ENCODE measurements at regions not wholly inside any gene's neighbourhood (a gene's known extent, or its start where the extent isn't known, plus 50 kb on each side); places are given as distances from the start of the nearest gene placed in this dataset.

DNA sequence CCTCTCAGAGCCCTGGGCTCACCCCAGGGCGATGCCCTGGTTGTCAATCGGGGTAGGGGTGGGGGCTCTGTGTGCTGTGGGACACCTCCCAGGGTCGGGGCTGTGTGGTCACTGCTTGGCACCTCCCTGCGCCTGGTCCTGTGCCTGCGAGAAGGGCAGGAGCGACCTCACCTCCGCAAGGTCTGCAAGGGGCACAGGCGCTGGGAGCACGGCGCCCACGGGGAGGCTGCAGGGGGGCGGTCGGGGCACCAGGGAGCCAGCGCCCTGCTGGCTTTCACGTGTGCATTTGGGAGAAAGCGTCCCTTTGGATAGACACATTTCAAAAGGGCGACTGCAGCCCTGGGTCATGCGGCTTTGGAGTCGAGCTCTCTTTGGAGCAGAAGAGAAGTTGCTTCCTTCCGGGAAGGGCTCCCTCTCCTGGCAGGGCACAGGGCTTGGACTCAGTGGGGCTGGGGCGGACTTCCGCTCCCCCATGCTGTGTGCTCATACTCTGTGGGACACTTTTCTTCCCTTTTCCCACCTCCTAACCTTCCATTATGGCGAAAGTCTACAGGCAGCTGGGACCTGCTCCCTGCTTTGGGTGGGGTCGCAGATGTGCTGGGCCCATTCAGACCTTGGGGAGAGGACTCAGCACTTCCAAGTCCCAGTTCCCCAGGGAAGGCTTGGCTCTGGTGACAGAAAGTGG, 52.9 kb upstream of the SLC28A3 start:
- H3K27me3 ChIP-seq (ENCODE audit: control insufficient read depth in 1 of 2, insufficient read depth in 2 of 2, low read length in 2 of 2) = peaks cover 0 to 3% of the 10 kb centered on the region in 2 donors
- H3K4me1 ChIP-seq (ENCODE audit: control insufficient read depth, insufficient read depth, low read length) = peaks cover 4% of the 10 kb centered on the region
- H3K4me3 ChIP-seq (ENCODE audit: low read length in 2 of 2) = no peak overlapping the region
- no peak overlapping the region for H3K27ac ChIP-seq (ENCODE audit: low read length)
- no peaks in the 10 kb centered on the region for H3K9me3 ChIP-seq (ENCODE audit: control insufficient read depth in 2 of 2, low read length in 2 of 2)
- H3K36me3 ChIP-seq (ENCODE audit: control insufficient read depth in 2 of 2, insufficient read depth in 2 of 2, low read length in 2 of 2) = no peaks in the 10 kb centered on the region
- H3K9ac ChIP-seq (ENCODE audit: low read length in 2 of 2) = no peak overlapping the region

DNA sequence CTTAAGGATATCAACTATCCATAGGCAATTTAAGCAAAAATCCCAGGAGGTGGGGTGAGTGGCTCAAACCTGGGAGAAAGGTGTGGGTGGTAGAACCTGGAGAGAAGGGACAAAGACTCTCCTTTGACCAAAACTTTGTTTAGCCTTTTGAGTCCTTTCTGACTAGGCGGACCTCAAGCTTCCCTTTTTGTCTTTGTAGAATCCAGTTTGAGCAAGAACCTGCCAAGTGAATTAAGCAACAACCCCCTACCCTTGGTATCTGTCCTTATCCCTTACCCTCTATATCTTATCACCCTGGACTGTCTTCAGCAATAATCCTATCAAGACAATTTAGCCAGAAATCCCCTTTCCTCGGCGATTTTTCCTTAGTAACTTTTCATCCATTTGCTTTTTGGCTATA, 53.5 kb upstream of the SLC28A3 start:
- H3K9ac ChIP-seq (ENCODE audit: low read length in 2 of 2) = no peak overlapping the region

DNA sequence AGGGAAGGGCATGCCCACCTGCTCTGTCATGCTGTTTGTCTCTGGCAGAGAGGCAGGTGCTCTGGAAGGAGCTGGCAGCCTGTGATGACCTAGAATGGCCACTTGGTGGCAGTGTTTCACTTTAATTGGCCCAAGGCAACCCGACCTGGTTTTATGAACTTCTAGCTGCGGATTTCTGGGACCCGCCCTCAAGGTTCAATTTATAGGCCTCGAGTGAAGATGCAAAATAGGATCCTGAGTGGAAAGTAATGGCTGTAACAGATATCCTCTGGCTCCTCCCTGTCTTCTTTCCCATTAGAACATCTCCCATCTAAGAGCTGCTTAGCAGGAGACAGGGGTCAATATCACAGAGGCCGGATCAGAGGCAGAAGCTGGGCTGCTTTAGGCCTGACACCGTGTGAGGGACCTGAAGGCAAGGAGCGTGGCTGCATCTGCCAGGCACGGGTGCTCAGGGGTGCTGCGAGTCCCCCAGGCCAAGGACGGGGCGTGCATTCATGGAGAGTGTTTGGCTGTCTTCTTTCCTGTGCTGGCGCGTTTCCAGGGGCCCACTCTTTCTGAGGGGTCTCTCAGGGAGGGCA, 56.7 kb upstream of the SLC28A3 start:
- H3K36me3 ChIP-seq (ENCODE audit: control insufficient read depth in 2 of 2, insufficient read depth in 2 of 2, low read length in 2 of 2) = no peaks in the 10 kb centered on the region
- no peak overlapping the region for H3K4me3 ChIP-seq (ENCODE audit: low read length in 2 of 2)
- H3K27ac ChIP-seq (ENCODE audit: low read length) = no peak overlapping the region

More for the DNA sequence above, 53.5 kb upstream of the SLC28A3 start:
- no peaks in the 10 kb centered on the region for H3K36me3 ChIP-seq (ENCODE audit: control insufficient read depth in 2 of 2, insufficient read depth in 2 of 2, low read length in 2 of 2)
- no peak overlapping the region for H3K4me3 ChIP-seq (ENCODE audit: low read length in 2 of 2)
- H3K27ac ChIP-seq (ENCODE audit: low read length) = no peak overlapping the region
- H3K4me1 ChIP-seq (ENCODE audit: control insufficient read depth, insufficient read depth, low read length) = peaks cover 4% of the 10 kb centered on the region
- no peaks in the 10 kb centered on the region for H3K9me3 ChIP-seq (ENCODE audit: control insufficient read depth in 2 of 2, low read length in 2 of 2)
- peaks cover 0 to 3% of the 10 kb centered on the region in 2 donors for H3K27me3 ChIP-seq (ENCODE audit: control insufficient read depth in 1 of 2, insufficient read depth in 2 of 2, low read length in 2 of 2)

DNA sequence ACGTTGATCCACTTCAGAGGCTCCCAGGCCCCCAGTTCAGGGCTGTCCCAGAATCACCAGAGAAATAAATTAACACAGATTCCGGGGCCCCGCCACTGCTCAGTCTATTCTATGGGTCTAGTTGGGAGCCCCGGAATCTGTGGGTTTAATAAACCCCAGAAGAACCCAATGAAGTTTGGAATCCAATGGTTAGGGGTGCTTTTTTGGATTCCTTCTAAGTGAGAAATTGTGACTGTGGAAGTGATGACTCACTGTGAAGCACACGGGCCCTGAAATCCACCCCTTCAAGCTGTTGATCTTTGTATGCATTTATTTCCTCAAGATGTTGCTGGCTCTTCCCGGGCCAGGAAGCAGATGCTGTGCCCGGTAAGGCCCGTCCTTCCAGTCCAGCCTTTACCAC, 57.3 kb upstream of the SLC28A3 start:
- H3K27ac ChIP-seq (ENCODE audit: low read length) = no peak overlapping the region
- H3K4me1 ChIP-seq (ENCODE audit: control insufficient read depth, insufficient read depth, low read length) = peaks cover 4% of the 10 kb centered on the region
- no peak overlapping the region for H3K9ac ChIP-seq (ENCODE audit: low read length in 2 of 2)
- H3K4me3 ChIP-seq (ENCODE audit: low read length in 2 of 2) = no peak overlapping the region
- no peaks in the 10 kb centered on the region for H3K9me3 ChIP-seq (ENCODE audit: control insufficient read depth in 2 of 2, low read length in 2 of 2)
- H3K27me3 ChIP-seq (ENCODE audit: control insufficient read depth in 1 of 2, insufficient read depth in 2 of 2, low read length in 2 of 2) = peaks cover 0 to 3% of the 10 kb centered on the region in 2 donors
- no peaks in the 10 kb centered on the region for H3K36me3 ChIP-seq (ENCODE audit: control insufficient read depth in 2 of 2, insufficient read depth in 2 of 2, low read length in 2 of 2)

More for the DNA sequence above, 56.7 kb upstream of the SLC28A3 start:
- Histone ChIP-seq H3K9ac (ENCODE audit: low read length in 2 of 2) (no peak overlapping the region), H3K27me3 (ENCODE audit: control insufficient read depth in 1 of 2, insufficient read depth in 2 of 2, low read length in 2 of 2) (peaks cover 0 to 3% of the 10 kb centered on the region in 2 donors), H3K4me1 (ENCODE audit: control insufficient read depth, insufficient read depth, low read length) (peaks cover 4% of the 10 kb centered on the region), H3K9me3 (ENCODE audit: control insufficient read depth in 2 of 2, low read length in 2 of 2) (no peaks in the 10 kb centered on the region)

DNA sequence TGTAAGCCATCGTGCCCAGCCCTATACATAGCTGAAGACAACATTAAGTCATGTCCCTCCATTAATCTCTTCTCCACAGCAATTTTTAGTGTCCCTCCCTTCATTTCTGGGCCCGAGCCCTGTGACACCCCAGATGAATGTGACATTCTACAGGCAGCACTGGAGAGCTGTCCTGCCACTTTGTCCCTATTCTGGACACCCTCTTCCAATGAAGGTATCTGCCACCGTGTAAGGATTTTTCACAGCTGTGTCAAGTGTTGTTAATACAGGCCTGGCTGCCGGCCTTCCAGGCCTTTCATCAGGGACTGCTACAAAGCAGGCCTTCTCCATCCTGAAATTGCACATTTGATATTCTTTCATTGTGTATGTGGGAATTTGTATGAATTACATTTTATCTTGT, 62.0 kb upstream of the SLC28A3 start:
- no peaks in the 10 kb centered on the region for H3K27me3 ChIP-seq (ENCODE audit: control insufficient read depth in 1 of 2, insufficient read depth in 2 of 2, low read length in 2 of 2)
- H3K4me3 ChIP-seq (ENCODE audit: low read length in 2 of 2) = no peak overlapping the region
- no peaks in the 10 kb centered on the region for H3K9me3 ChIP-seq (ENCODE audit: control insufficient read depth in 2 of 2, low read length in 2 of 2)
- H3K9ac ChIP-seq (ENCODE audit: low read length in 2 of 2) = no peak overlapping the region
- no peak overlapping the region for H3K27ac ChIP-seq (ENCODE audit: low read length)
- no peaks in the 10 kb centered on the region for H3K36me3 ChIP-seq (ENCODE audit: control insufficient read depth in 2 of 2, insufficient read depth in 2 of 2, low read length in 2 of 2)
- H3K4me1 ChIP-seq (ENCODE audit: control insufficient read depth, insufficient read depth, low read length) = peaks cover under 1% of the 10 kb centered on the region

DNA sequence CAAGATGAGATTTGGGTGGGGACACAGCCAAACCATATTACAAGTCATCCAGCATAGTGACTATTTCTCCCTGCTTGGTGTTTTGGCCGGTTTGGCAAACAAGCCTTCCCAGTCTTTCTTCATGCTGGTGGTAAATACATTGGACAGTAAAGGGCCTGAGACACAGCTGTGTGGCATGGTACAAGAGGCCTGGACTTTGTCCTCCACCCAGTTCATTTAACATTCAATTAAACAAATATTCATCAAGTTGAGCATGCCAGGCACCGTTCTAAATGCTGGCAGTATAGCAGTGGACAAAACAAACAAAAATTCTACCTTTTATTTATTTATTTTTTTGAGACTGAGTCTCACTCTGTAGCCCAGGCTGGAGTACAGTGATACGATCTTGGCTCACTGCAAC, 62.7 kb upstream of the SLC28A3 start:
- H3K27me3 ChIP-seq (ENCODE audit: control insufficient read depth in 1 of 2, insufficient read depth in 2 of 2, low read length in 2 of 2) = no peaks in the 10 kb centered on the region
- H3K9ac ChIP-seq (ENCODE audit: low read length in 2 of 2) = no peak overlapping the region
- no peaks in the 10 kb centered on the region for H3K9me3 ChIP-seq (ENCODE audit: control insufficient read depth in 2 of 2, low read length in 2 of 2)
- H3K4me1 ChIP-seq (ENCODE audit: control insufficient read depth, insufficient read depth, low read length) = no peaks in the 10 kb centered on the region
- no peak overlapping the region for H3K4me3 ChIP-seq (ENCODE audit: low read length in 2 of 2)
- H3K36me3 ChIP-seq (ENCODE audit: control insufficient read depth in 2 of 2, insufficient read depth in 2 of 2, low read length in 2 of 2) = no peaks in the 10 kb centered on the region
- no peak overlapping the region for H3K27ac ChIP-seq (ENCODE audit: low read length)

DNA sequence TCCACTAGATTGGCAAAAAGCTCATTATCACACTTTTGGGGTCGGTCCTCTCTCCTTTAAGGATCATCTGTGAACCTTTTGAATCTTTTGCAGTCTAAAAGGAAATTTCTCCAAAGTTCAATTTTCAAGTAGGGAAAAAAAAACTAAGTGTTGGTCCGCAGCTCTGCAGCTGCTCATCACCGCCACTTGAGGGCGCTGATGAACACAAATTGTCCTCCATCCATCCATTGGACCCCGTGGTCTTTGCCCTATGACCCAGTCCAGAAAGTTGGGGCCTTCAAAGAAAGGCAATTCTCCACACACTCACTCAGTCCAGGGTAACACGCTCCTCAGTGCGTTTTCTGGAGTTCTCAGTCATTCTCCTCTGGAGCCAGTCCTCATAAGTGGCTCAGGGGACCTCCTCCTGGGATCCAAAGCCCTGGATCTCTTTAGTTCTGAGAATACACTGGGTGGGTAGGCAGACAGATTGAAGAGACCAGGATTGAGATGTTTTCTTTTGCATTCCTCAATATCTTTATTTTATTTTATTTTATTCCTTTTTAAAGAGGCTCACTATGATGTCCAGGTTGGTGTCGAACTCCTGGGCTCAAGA, 63.6 kb upstream of the SLC28A3 start:
- Histone ChIP-seq H3K27me3 (ENCODE audit: control insufficient read depth in 1 of 2, insufficient read depth in 2 of 2, low read length in 2 of 2) (no peaks in the 10 kb centered on the region), H3K9me3 (ENCODE audit: control insufficient read depth in 2 of 2, low read length in 2 of 2) (no peaks in the 10 kb centered on the region), H3K27ac (ENCODE audit: low read length) (no peak overlapping the region), H3K4me3 (ENCODE audit: low read length in 2 of 2) (no peak overlapping the region), H3K36me3 (ENCODE audit: control insufficient read depth in 2 of 2, insufficient read depth in 2 of 2, low read length in 2 of 2) (no peaks in the 10 kb centered on the region), H3K4me1 (ENCODE audit: control insufficient read depth, insufficient read depth, low read length) (no peaks in the 10 kb centered on the region), H3K9ac (ENCODE audit: low read length in 2 of 2) (no peak overlapping the region)

DNA sequence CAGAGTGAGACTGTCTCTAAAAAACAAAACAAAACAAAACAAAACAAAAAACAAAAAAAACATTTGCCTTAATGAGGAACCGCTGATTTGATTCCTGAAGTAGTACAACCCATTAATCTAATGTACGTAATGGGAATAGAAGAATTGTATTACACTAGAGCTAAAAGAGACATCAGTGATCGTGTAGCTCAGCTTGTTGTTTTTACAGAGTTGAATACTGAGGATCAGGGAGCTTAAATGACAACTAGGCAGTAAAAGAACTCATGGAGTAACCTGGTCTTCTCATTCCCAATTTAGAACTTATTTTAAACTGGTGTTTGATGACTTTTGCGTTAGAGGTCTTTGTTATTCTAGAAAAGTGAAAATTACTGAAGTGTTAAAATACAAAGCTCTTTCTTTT, 65.1 kb upstream of the SLC28A3 start:
- no peaks in the 10 kb centered on the region for H3K36me3 ChIP-seq (ENCODE audit: control insufficient read depth in 2 of 2, insufficient read depth in 2 of 2, low read length in 2 of 2)
- no peak overlapping the region for H3K4me3 ChIP-seq (ENCODE audit: low read length in 2 of 2)
- H3K27ac ChIP-seq (ENCODE audit: low read length) = no peak overlapping the region
- no peaks in the 10 kb centered on the region for H3K4me1 ChIP-seq (ENCODE audit: control insufficient read depth, insufficient read depth, low read length)
- no peaks in the 10 kb centered on the region for H3K9me3 ChIP-seq (ENCODE audit: control insufficient read depth in 2 of 2, low read length in 2 of 2)
- no peaks in the 10 kb centered on the region for H3K27me3 ChIP-seq (ENCODE audit: control insufficient read depth in 1 of 2, insufficient read depth in 2 of 2, low read length in 2 of 2)
- no peak overlapping the region for H3K9ac ChIP-seq (ENCODE audit: low read length in 2 of 2)

DNA sequence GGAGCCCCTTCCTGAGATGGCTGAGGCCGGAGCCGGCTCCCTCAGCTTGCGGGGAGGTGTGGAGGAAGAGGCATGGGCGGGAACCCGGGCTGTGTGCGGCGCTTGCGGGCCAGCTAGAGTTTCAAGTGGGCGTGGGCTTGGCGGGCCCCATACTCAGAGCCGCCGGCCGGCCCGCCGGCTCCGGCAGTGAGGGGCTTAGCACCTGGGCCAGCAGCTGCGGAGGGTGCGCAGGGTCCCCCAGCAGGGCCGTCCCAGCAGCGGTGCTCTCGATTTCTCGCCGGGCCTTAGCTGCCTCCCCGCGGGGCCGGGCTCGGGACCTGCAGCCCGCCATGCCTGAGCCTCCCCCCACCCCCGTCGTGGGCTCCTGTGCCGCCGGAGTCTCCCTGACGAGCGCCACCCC, 67.9 kb upstream of the SLC28A3 start:
- no peak overlapping the region for H3K27ac ChIP-seq (ENCODE audit: low read length)
- no peaks in the 10 kb centered on the region for H3K9me3 ChIP-seq (ENCODE audit: control insufficient read depth in 2 of 2, low read length in 2 of 2)
- H3K27me3 ChIP-seq (ENCODE audit: control insufficient read depth in 1 of 2, insufficient read depth in 2 of 2, low read length in 2 of 2) = no peaks in the 10 kb centered on the region
- no peaks in the 10 kb centered on the region for H3K36me3 ChIP-seq (ENCODE audit: control insufficient read depth in 2 of 2, insufficient read depth in 2 of 2, low read length in 2 of 2)
- H3K4me1 ChIP-seq (ENCODE audit: control insufficient read depth, insufficient read depth, low read length) = no peaks in the 10 kb centered on the region
- H3K4me3 ChIP-seq (ENCODE audit: low read length in 2 of 2) = no peak overlapping the region
- no peak overlapping the region for H3K9ac ChIP-seq (ENCODE audit: low read length in 2 of 2)

DNA sequence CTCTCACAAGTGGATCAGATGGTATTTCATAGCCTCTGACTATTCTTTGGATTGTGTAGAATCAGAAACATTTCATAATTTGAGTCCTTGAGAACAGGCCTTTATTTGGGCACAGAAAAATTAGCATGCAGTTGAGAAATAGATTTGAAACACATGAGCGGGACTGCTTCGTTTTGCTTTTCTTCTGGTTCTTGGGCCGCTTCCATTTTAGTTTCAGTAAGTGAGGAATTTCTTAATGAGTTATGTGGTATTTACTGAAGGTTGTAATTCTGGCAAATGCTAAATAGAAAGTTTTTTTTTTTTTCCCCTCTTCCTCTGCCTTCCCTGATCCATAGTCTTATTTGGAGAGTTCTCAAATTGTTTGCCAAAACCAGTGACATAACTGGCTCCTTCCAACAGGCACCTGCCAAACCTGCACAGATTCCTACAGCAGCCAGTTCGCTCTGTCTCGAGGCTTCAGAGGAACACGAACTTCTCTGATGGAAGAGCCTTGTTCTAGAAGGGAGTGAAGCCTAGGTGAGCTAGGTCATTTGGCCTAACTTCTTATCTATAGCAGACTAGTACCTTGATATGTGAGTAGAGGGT, 71.2 kb upstream of the SLC28A3 start:
- Histone ChIP-seq H3K4me3 (ENCODE audit: low read length in 2 of 2) (no peak overlapping the region), H3K27ac (ENCODE audit: low read length) (no peak overlapping the region), H3K27me3 (ENCODE audit: control insufficient read depth in 1 of 2, insufficient read depth in 2 of 2, low read length in 2 of 2) (no peaks in the 10 kb centered on the region), H3K36me3 (ENCODE audit: control insufficient read depth in 2 of 2, insufficient read depth in 2 of 2, low read length in 2 of 2) (no peaks in the 10 kb centered on the region), H3K4me1 (ENCODE audit: control insufficient read depth, insufficient read depth, low read length) (no peaks in the 10 kb centered on the region), H3K9me3 (ENCODE audit: control insufficient read depth in 2 of 2, low read length in 2 of 2) (no peaks in the 10 kb centered on the region), H3K9ac (ENCODE audit: low read length in 2 of 2) (no peak overlapping the region)

DNA sequence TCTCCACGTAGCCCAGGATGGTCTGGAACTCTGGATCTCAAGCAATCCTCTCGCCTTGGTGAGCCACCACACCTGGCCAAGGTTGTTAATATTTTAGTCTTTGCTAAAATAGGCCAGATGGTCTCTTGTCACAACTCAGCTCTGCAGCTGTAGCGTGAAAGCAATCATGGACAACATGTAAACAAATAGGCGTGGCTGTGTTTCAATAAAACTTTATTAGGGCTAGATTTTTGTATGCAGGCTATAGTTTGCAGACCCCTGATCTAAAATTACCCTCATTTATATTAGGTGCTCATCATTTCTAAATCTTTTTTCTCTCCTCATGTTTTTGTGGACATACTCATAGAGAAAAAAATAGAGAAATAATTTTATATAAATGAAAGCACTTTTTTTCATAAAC, 72.1 kb upstream of the SLC28A3 start:
- H3K9me3 ChIP-seq (ENCODE audit: control insufficient read depth in 2 of 2, low read length in 2 of 2) = no peaks in the 10 kb centered on the region
- H3K9ac ChIP-seq (ENCODE audit: low read length in 2 of 2) = no peak overlapping the region
- no peak overlapping the region for H3K4me3 ChIP-seq (ENCODE audit: low read length in 2 of 2)
- no peaks in the 10 kb centered on the region for H3K27me3 ChIP-seq (ENCODE audit: control insufficient read depth in 1 of 2, insufficient read depth in 2 of 2, low read length in 2 of 2)
- H3K27ac ChIP-seq (ENCODE audit: low read length) = no peak overlapping the region
- H3K36me3 ChIP-seq (ENCODE audit: control insufficient read depth in 2 of 2, insufficient read depth in 2 of 2, low read length in 2 of 2) = no peaks in the 10 kb centered on the region
- H3K4me1 ChIP-seq (ENCODE audit: control insufficient read depth, insufficient read depth, low read length) = no peaks in the 10 kb centered on the region

Measured in stomach smooth muscle (tissue), 2 donors.